Stimulated activated CD4-positive, alpha-beta T cell treated with anti-CD3 and anti-CD28 coated beads, Interleukin-12 subunit alpha, Interleukin-12 subunit beta, amount 100 ng/mL, for 4 hours (primary cell): ENCODE measurements at regions not wholly inside any gene's neighbourhood (a gene's known extent, or its start where the extent isn't known, plus 50 kb on each side); places are given as distances from the start of the nearest gene placed in this dataset.

ENCODE experiments used
- DNase-seq: peaks from one replicate; pipeline ENCODE4 v3.0.0-alpha.2; 2020

- no peak for DNase-seq
Measured at GRCh38 chr17:77907497-77908461, 50.7 kb upstream of the TNRC6C start.

DNA sequence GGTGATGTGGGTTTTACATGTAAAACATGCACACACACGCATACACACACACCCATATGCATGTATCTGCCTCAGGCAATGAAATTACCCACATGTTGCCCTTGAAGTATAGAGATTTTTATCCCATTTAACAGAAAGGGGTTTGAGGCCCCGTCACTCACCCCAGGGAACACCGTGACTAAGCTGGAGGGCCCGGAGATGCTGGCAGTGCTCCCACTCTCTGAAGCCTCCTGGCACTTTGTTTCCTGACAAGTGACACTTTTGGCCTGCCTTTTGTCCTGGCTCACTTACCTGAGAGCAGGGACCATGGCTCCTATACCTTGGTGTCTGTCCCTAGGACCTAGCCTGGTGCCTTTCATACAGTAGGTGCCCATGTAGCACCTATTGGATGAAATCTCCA is 50.0 kb upstream of the TNRC6C start:
- DNase-seq = no peak
